GM12878 (cell line): ENCODE measurements at regions not wholly inside any gene's neighbourhood (a gene's known extent, or its start where the extent isn't known, plus 50 kb on each side); places are given as distances from the start of the nearest gene placed in this dataset.

ENCODE experiments used
- ATF3 ChIP-seq: IDR thresholded peaks from 2 replicates; pipeline ENCODE4 v1.6.1; 2011; ENCODE audit warnings: low read depth, mild to moderate bottlenecking, low read length, moderate library complexity, borderline replicate concordance; ENCODE audit errors: extremely low read depth
- BCL3 ChIP-seq: IDR thresholded peaks from 2 replicates; pipeline ENCODE4 v1.6.1; 2011; ENCODE audit warnings: borderline replicate concordance, low read depth, mild to moderate bottlenecking, moderate library complexity, low read length; ENCODE audit not compliant: insufficient read depth, poor library complexity, severe bottlenecking
- BHLHE40 ChIP-seq, 2 experiments: fragments of 450-650 bp in 1 of 2; IDR thresholded peaks; 2 replicates each; pipeline ENCODE4 v1.6.1; 2011 to 2017; ENCODE audit warnings: low read depth in 2 of 2, borderline replicate concordance in 1 of 2, improper control_type of control experiment in 1 of 2, low read length in 1 of 2, mild to moderate bottlenecking in 1 of 2
- CBFB ChIP-seq: IDR thresholded peaks from 2 replicates; pipeline ENCODE4 v1.6.1; 2016; ENCODE audit warnings: antibody characterized with exemption, low read depth
- CBX5 ChIP-seq: sonication (generic); IDR thresholded peaks from 2 replicates; pipeline ENCODE4 v1.6.1; 2016; ENCODE audit warnings: low read depth, moderate library complexity, mild to moderate bottlenecking, inconsistent platforms
- CEBPZ ChIP-seq: fragments of 150-350 bp; IDR thresholded peaks from 2 replicates; pipeline ENCODE4 v1.6.1; 2016; ENCODE audit warnings: low read depth, low read length
- ELK1 ChIP-seq: IDR thresholded peaks from 2 replicates; pipeline ENCODE4 v1.6.1; 2012; ENCODE audit warnings: low read depth, low read length, improper control_type of control experiment
- ESRRA ChIP-seq: IDR thresholded peaks from 2 replicates; pipeline ENCODE4 v1.6.1; 2012; ENCODE audit warnings: mild to moderate bottlenecking, low read length, improper control_type of control experiment
- GABPA ChIP-seq: IDR thresholded peaks from 2 replicates; pipeline ENCODE4 v1.6.1; 2014; ENCODE audit warnings: antibody characterized with exemption, low read depth, mild to moderate bottlenecking, inconsistent platforms
- IRF4 ChIP-seq: IDR thresholded peaks from 2 replicates; pipeline ENCODE4 v1.6.1; 2011; ENCODE audit warnings: low read depth, low read length
- JUND ChIP-seq: IDR thresholded peaks from 2 replicates; pipeline ENCODE4 v1.6.1; 2012; ENCODE audit warnings: low read depth, mild to moderate bottlenecking, low read length, improper control_type of control experiment, moderate library complexity
- MYB ChIP-seq: fragments of 150-350 bp; IDR thresholded peaks from 2 replicates; pipeline ENCODE4 v1.6.1; 2014; ENCODE audit warnings: mild to moderate bottlenecking, low read depth, low read length, borderline replicate concordance
- NRF1 ChIP-seq: conservative IDR thresholded peaks from 2 replicates; pipeline ENCODE4 v1.6.1; 2011; ENCODE audit warnings: mild to moderate bottlenecking, low read depth, low read length, improper control_type of control experiment
- PAX8 ChIP-seq: fragments of 450-650 bp; IDR thresholded peaks from 2 replicates; pipeline ENCODE4 v1.6.1; 2017; ENCODE audit warnings: mild to moderate bottlenecking, moderate library complexity
- PBX3 ChIP-seq: IDR thresholded peaks from 2 replicates; pipeline ENCODE4 v1.6.1; 2011; ENCODE audit warnings: mild to moderate bottlenecking, low read depth, low read length, moderate library complexity; ENCODE audit not compliant: insufficient replicate concordance
- PKNOX1 ChIP-seq: fragments of 450-650 bp; IDR thresholded peaks from 2 replicates; pipeline ENCODE4 v1.6.1; 2016; ENCODE audit warnings: mild to moderate bottlenecking
- POLR2A ChIP-seq: IDR thresholded peaks from 2 replicates; pipeline ENCODE4 v1.6.1; 2011; ENCODE audit warnings: low read depth, mild to moderate bottlenecking, low read length
- SIN3A ChIP-seq: IDR thresholded peaks from 2 replicates; pipeline ENCODE4 v1.6.1; 2012; ENCODE audit warnings: low read depth, low read length, improper control_type of control experiment
- SIX5 ChIP-seq: IDR thresholded peaks from 2 replicates; pipeline ENCODE4 v1.6.1; 2011; ENCODE audit warnings: mild to moderate bottlenecking, low read depth, low read length, moderate library complexity; ENCODE audit not compliant: severe bottlenecking
- SPI1 ChIP-seq: IDR thresholded peaks from 2 replicates; pipeline ENCODE4 v1.6.1; 2011; ENCODE audit warnings: low read depth, mild to moderate bottlenecking, low read length, moderate library complexity, borderline replicate concordance; ENCODE audit not compliant: insufficient read depth
- SRF ChIP-seq, 2 experiments: IDR thresholded peaks; 2 replicates each; pipeline ENCODE4 v1.6.1; 2011; ENCODE audit warnings: low read depth in 2 of 2, low read length in 2 of 2, mild to moderate bottlenecking in 1 of 2, moderate library complexity in 1 of 2
- STAT1 ChIP-seq: fragments of 450-650 bp; conservative IDR thresholded peaks from 2 replicates; pipeline ENCODE4 v1.6.1; 2014; ENCODE audit warnings: antibody characterized with exemption, mild to moderate bottlenecking
- TBL1XR1 ChIP-seq: IDR thresholded peaks from 2 replicates; pipeline ENCODE4 v1.6.1; 2012; ENCODE audit warnings: low read depth, low read length, improper control_type of control experiment
- TCF12 ChIP-seq: IDR thresholded peaks from 2 replicates; pipeline ENCODE4 v1.6.1; 2011; ENCODE audit warnings: low read depth, mild to moderate bottlenecking, low read length

GRCh38 chr11:23097891-23098290 lies 237.6 kb upstream of the CCDC179 start (continued):
- TF ChIP-seq CEBPZ (no peak), JUND (no peak), ELK1 (no peak), PBX3 (no peak), STAT1 (no peak), SIX5 (no peak), TCF12 (no peak), SIN3A (no peak), CBX5 (no peak), CBFB (no peak), GABPA (no peak), POLR2A (no peak), SRF (IDR thresholded peaks at IDR 0.05; ENCODE audit: low read depth in 2 of 2, low read length in 2 of 2) (no peak), NRF1 (no peak), TBL1XR1 (no peak), ATF3 (no peak), MYB (no peak), IRF4 (no peak), PAX8 (no peak), BCL3 (no peak), SPI1 (no peak), BHLHE40 (IDR thresholded peaks at IDR 0.05; ENCODE audit: borderline replicate concordance in 1 of 2, low read depth in 2 of 2, low read length in 1 of 2) (peak in 1 of 2 experiments; percentile 41; a peak in 1 of 4 replicates), PKNOX1 (peak; percentile 50), ESRRA (no peak)
